ENCODE measurements at regions not wholly inside any gene's neighbourhood (a gene's known extent, or its start where the extent isn't known, plus 50 kb on each side); places are given as distances from the start of the nearest gene placed in this dataset.
A peak's percentile ranks its signal among the peaks of the same experiment; 100 is the strongest.

- H3K4me3 ChIP-seq, result no peak overlapping the region
- WGBS (ENCODE audit: insufficient coverage, low coverage, missing lambda C conversion rate), result 0% methylated on average over 1 of the region's 1 CpG
- in situ Hi-C loops (cut with MboI) (no loop called here), intact Hi-C loops (cut with micrococcal nuclease) (no loop called here)
- H3K9me1 ChIP-seq (ENCODE audit: control insufficient read depth, insufficient read depth, low read length), result no peaks in the 10 kb centered on the region
- POLR2A ChIA-PET, result no interaction called here
- H3K27ac ChIP-seq (ENCODE audit: extremely low read depth, low read depth, low read length), result no peak overlapping the region
- H2AFZ ChIP-seq (ENCODE audit: low read depth, low read length), result no peak overlapping the region
- no peak for TF ChIP-seq KDM4B (IDR thresholded peaks at IDR 0.05; ENCODE audit: borderline replicate concordance in 2 of 2, low read depth in 1 of 2)
- no peak for TF ChIP-seq RAD51 (IDR thresholded peaks at IDR 0.05; ENCODE audit: borderline replicate concordance, low read depth)
- no peak for TF ChIP-seq ESRRB (CRISPR knock-in tag; IDR thresholded peaks at IDR 0.05; ENCODE audit: borderline replicate concordance)
- TF ChIP-seq CHCHD3 (CRISPR knock-in tag; IDR thresholded peaks at IDR 0.05), result no peak
- H3K4me2 ChIP-seq (ENCODE audit: insufficient read depth, low read length), result no peak overlapping the region
- H3K9me3 ChIP-seq (replicated peaks; ENCODE audit: control insufficient read depth, insufficient read depth, low read depth, low read length), result no peaks in the 10 kb centered on the region
- DNase-seq (ENCODE audit: extremely low read depth in 1 of 4, low spot score in 3 of 4) (no peak), FAIRE-seq (no peak), ATAC-seq (0 out of 3 replicates have a peak, but pooled peaks have one; percentile 38)
- BruUV-seq (replicated peaks), result no TSS peak
- no peaks in the 10 kb centered on the region for H3K79me2 ChIP-seq (ENCODE audit: control insufficient read depth, insufficient read depth, low read length)
- no peaks in the 10 kb centered on the region for H4K20me1 ChIP-seq (replicated peaks; ENCODE audit: control insufficient read depth, insufficient read depth, low read length)
- no peaks in the 10 kb centered on the region for H3K4me1 ChIP-seq (replicated peaks in 1 of 2; ENCODE audit: control insufficient read depth in 2 of 2, insufficient read depth in 2 of 2, low read length in 2 of 2)
- no peak overlapping the region for H3K9ac ChIP-seq (ENCODE audit: insufficient read depth in 1 of 2, low read depth in 2 of 2, low read length in 2 of 2)
- CTCF ChIA-PET (ENCODE audit: low intra/inter-chr PET ratio), result no interaction called here
- H3K27me3 ChIP-seq (ENCODE audit: control insufficient read depth in 2 of 2, insufficient read depth in 2 of 2, low read length in 2 of 2), result no peaks in the 10 kb centered on the region
- no peaks in the 10 kb centered on the region for H3K36me3 ChIP-seq (ENCODE audit: control insufficient read depth, insufficient read depth, low read length)
Measured at GRCh38 chr21:15614766-15615165, 115.0 kb upstream of the USP25 start.

- Histone ChIP-seq H3K27me3 (ENCODE audit: control insufficient read depth in 2 of 2, insufficient read depth in 2 of 2, low read length in 2 of 2) (no peaks in the 10 kb centered on the region), H3K9me1 (ENCODE audit: control insufficient read depth, insufficient read depth, low read length) (no peaks in the 10 kb centered on the region), H3K9ac (ENCODE audit: insufficient read depth in 1 of 2, low read depth in 2 of 2, low read length in 2 of 2) (no peak overlapping the region), H3K27ac (ENCODE audit: extremely low read depth, low read depth, low read length) (no peak overlapping the region), H3K4me3 (no peak overlapping the region), H3K4me1 (replicated peaks in 1 of 2; ENCODE audit: control insufficient read depth in 2 of 2, insufficient read depth in 2 of 2, low read length in 2 of 2) (no peaks in the 10 kb centered on the region), H3K9me3 (replicated peaks; ENCODE audit: control insufficient read depth, insufficient read depth, low read depth, low read length) (no peaks in the 10 kb centered on the region), H3K4me2 (ENCODE audit: insufficient read depth, low read length) (no peak overlapping the region), H4K20me1 (replicated peaks; ENCODE audit: control insufficient read depth, insufficient read depth, low read length) (no peaks in the 10 kb centered on the region), H2AFZ (ENCODE audit: low read depth, low read length) (no peak overlapping the region), H3K36me3 (ENCODE audit: control insufficient read depth, insufficient read depth, low read length) (no peaks in the 10 kb centered on the region), H3K79me2 (ENCODE audit: control insufficient read depth, insufficient read depth, low read length) (no peaks in the 10 kb centered on the region)
- BruUV-seq (replicated peaks), result no TSS peak
- WGBS (ENCODE audit: insufficient coverage, low coverage, missing lambda C conversion rate), result 0% methylated on average over 2 of the region's 2 CpGs
- intact Hi-C loops (cut with micrococcal nuclease) (no loop called here), in situ Hi-C loops (cut with MboI) (no loop called here)
- ChIA-PET CTCF (ENCODE audit: low intra/inter-chr PET ratio) (no interaction called here), POLR2A (no interaction called here)
- DNase-seq (ENCODE audit: extremely low read depth in 1 of 4, low spot score in 3 of 4) (no peak), ATAC-seq (no peak), FAIRE-seq (no peak)
- TF ChIP-seq TBP (optimal IDR thresholded peaks at IDR 0.05; ENCODE audit: low read depth, low read length) (no peak), PHF8 (IDR thresholded peaks at IDR 0.05; ENCODE audit: borderline replicate concordance, low read length) (no peak), SMARCC2 (IDR thresholded peaks at IDR 0.05; ENCODE audit: low read depth) (no peak), ZFP30 (CRISPR knock-in tag; IDR thresholded peaks at IDR 0.05; ENCODE audit: borderline replicate concordance) (no peak), RBM34 (IDR thresholded peaks at IDR 0.05; ENCODE audit: borderline replicate concordance, insufficient read depth, low read length) (no peak), E4F1 (CRISPR knock-in tag; IDR thresholded peaks at IDR 0.05; ENCODE audit: borderline replicate concordance) (no peak), MCM2 (IDR thresholded peaks at IDR 0.05; ENCODE audit: low read depth) (no peak), ZNF764 (CRISPR knock-in tag; IDR thresholded peaks at IDR 0.05; ENCODE audit: low read depth) (no peak), POLR2A (conservative IDR thresholded peaks at IDR 0.05) (no peak), ZNF175 (CRISPR knock-in tag; IDR thresholded peaks at IDR 0.05; ENCODE audit: low read depth) (no peak), STAT5B (CRISPR knock-in tag; IDR thresholded peaks at IDR 0.05) (no peak)
Measured at GRCh38 chr21:15616864-15617574, 112.8 kb upstream of the USP25 start.
